ENCODE measurements at regions not wholly inside any gene's neighbourhood (a gene's known extent, or its start where the extent isn't known, plus 50 kb on each side); places are given as distances from the start of the nearest gene placed in this dataset.

DNA sequence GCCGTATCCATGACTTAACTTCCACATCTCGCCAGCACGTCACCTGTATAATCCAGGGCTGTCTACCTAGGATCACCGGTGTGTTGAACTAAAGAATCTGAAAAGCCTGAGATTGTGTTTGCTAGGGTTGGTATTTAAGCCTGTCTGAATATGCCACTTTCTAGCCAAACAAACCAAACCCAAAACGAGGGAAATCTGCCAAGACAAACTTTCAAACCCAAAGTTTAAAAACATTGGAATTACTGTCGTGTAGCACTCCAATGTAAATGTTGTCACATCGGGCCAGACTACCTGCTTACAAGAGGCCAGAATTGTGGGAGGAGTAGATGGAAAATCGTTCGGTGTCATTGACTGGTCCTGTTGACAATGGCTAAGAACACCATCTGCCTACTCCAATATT lies 747.8 kb downstream of the EFNB2 start:
- no peak for DNase-seq (ENCODE audit: low read depth)

DNA sequence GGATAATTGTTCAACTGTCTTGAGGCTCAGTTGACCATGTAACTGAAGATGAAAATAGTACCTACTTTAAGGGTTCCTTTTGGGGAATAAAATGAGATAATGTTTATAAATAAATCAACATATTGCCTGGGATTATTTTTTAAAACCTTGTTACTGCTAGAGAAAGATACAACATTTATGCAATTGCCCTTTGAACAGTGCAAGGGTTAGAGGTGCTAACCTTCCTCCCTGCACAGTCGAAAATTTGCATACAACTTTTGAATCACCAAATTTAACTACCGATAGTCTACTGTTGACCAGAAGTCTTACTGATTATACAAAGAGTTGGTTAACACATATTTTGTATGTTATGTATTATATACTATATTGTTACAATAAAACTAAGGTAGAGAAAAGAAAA lies 750.0 kb downstream of the EFNB2 start:
- DNase-seq (ENCODE audit: low read depth): no peak

DNA sequence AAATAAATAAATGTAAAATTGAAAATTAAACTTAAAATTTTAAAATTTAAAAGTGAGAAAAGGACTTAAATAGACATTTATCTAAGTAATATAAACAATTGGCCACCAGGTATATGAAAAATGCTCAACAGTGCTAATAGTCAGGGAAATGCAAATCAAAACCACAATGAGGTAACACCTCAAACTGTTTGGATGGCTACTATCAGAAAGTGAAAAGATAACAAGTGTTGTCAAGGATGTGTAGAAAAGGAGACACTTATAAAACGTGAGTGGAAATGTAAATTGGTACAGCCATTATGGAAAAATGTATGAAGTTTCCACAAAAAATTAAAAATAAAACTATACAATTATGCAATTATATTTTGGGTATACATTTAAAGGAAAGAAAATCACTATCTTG lies 752.2 kb downstream of the EFNB2 start:
- DNase-seq (ENCODE audit: low read depth): no peak

DNA sequence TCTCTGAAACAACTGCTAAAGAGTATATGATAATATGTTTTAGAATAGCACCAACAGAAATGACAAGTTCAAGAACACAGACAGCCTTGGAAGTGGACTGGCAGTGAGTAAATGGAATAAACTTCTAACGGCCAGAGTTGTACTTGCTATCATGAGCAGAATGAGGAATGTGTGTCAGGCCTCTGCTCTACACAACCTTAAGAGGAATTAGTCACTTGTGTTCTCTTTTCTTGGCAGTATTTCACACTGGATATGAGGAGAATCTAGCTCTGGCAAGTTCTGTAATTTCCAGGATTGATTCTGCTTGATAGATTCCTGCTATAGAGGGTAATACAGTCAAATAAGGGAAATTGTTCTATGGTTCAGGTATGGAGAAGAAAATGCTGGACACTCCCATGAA lies 757.3 kb downstream of the EFNB2 start:
- no peak for DNase-seq (ENCODE audit: low read depth)

DNA sequence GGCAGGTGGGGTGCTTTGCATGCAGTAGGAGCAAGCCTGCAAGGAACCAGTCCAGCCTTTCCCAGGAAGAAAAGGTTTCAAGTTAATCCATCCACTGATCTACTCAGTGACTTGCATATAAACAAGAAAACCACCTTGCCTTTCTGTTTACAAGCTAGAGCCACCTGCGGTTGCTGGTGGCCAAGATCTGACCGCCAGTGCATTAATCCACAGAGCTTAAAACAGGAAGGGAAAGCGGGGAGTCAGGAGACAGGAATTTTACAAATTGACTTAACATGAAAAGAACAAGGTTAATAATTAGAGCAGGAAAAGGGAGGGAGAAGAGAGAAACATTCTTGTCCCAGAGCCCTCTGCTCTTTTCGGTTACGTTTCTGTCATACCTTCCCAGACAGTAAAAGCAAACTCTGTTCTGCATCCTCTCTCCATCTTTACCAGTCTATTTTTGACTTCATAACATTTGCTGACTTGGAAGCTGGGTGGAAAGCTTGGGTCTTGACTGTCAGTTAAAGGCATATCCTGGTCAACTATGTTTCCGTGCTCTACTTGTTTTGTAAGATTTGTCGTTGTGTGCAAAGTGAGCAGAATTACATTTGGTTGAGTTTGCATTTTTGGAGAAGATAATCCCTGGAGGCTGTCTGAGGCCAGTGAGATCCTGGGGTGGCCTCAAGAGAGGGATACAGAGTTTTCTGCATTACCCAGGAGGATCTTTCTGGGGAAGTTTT lies 760.6 kb downstream of the EFNB2 start:
- DNase-seq (ENCODE audit: low read depth): no peak

DNA sequence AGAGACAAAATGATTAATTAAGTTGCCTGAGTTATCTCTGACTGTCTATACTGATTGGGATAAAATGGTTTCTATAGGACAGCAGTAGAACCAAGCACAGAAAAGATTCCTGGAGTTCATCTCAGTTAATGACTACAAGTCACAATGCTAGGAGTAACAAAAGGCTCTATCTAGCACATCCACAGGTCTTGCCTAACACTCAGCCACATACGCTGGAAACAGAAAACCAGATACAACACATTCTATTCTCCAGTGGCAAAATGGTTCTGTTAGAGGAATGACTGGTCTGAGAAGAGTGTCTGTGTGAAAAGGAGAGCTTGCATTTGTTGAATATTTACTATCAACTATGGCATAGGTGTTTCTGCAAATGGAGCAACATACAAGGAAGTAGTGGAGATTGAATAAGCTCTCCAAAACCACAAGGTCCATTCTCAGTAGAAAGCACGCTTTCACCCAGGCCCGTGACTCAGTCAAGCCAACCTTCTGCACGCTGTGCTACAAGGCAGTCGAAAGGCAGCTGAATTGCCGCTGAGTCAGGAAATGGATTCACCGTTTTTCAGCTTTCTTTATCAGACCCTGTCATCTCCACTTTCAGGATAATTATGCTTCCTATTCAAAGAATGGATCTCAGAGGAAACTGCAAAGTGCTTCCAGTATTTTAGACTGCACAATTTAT lies 761.5 kb downstream of the EFNB2 start:
- no peak for DNase-seq (ENCODE audit: low read depth)

DNA sequence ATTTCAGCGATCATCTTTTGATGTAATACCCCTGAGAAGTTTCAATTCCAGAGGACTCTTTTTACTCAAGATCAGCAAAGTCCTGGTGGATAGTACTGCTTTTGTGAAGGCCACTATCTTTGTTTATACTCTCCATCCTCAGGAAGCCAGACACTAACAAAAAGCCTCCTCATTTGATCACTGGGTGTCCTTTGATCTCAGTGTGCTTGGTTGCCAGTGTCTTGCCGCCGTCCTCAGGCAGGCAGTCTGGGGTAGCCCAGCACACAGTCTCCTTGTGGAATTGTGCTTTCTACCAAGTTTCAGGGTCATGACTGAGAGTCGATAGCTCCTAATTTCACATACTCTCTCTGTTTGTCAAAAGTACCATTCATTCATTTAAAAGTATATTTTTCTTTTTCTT lies 762.2 kb downstream of the EFNB2 start:
- DNase-seq (ENCODE audit: low read depth): no peak

DNA sequence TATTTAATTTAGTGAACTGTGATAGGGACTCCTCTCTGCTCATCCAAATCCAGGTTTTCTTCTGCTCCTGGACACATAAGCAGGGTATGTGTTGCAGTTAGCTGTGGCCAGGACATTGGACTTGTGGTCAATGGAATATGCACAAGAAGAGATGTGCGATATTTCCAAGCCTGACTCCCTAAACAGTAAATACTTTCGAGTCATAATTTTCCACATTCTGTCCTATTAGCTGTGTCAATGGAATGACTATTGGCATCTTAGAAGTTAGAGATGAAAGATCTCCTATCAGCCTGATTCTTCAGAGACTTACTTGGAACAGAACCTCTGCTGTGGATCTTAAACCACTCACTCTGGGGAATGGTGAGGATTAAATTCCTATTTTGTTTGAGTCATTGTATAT lies 771.0 kb downstream of the EFNB2 start:
- DNase-seq (ENCODE audit: low read depth): no peak

DNA sequence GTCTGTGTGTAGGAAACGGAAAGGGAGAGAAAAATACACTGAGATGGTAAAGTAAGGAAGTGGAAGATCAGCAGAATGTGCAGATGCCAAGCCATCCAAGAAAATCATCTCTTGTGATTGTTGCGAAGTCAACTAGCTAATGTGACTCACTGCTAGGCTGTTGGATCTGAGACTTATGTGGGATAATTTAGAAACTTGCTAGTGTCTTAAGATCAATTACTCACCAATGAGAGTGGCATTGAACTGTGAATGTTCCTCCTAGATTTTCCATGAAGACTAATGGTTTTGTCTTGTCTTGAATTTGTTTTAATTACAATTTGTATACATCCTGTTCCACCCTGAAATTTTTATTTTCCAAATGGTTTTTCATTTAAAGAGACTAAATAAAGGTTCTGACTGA lies 771.6 kb downstream of the EFNB2 start:
- no peak for DNase-seq (ENCODE audit: low read depth)

DNA sequence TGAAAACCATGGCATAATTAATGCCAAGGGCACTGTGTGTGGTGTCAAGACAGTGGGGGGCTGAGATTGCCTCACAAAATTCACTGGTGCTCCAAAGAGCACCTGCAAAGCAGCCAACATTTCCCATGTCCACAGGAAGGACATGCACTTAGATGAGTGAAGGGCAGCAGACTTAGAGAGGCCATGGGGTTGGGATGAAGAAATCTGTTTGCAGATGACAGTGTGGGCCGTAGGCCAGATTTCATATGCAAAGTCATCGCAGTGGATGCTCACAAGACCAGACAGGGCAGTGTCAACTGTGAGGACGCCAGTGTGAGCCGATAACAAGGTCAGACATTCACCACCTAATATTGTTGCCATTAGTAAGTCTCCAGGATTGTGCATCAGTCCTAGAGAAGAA lies 773.4 kb downstream of the EFNB2 start:
- DNase-seq (ENCODE audit: low read depth): no peak

DNA sequence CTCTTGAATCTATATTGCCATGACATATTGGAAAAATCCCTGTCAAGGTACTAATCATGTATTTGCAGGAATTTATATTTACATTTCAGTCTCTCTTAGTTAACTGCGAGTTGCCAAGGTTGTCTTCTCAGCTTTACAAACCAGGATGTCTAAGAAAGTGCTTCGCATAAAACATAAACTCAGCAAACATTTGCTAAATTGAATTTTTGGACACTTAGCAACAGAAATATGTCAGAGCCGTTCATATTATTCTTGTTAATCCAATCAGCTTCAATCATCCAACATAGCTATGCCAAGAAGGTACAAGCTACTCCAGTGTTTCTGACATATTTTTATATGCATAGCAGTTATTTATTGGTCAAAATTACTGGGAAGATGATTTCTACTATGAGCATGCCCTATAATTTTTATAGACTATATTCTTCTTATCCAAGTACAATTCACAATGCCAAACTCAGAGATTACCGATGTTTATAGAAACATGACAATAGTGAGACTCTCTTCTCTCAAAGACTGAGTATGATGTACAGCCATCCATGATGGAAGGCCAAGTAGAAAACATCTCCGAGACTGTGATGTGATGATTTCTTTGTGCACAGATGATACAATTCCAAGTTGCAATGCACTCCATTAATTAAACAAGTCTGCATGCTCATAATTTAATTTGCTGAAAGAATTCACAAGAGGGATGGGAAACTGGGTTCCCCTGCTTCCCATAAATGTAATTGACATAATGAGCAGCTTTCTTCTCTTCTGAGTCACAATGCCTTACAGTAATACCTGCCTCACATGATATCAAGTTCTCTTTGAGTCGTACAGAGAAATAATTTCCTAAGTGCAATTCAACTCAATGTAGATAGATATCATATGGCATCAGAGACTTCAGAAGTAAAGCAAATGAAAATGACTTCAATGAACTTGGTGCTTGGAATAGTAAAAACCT lies 776.3 kb downstream of the EFNB2 start:
- no peak for DNase-seq (ENCODE audit: low read depth)

DNA sequence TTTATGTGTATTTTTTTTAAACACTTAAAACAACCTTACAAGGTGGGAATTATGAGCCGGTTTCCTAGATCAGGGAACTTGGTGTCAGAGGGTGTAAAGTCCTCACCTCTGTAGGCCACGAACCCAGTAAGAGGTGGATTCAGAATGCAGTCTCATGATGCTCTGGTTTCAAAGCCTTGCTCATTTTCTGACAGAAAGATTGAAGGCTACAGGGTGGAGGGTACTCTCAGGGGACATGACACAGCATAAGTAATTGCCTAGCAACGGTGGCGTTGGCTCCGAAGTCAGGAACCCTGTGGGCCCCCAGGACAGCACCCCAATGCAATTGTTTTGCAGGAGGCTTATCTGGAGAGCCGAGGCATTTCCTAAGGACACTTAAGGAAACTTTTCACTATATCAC lies 794.7 kb downstream of the EFNB2 start:
- no peak for DNase-seq (ENCODE audit: low read depth)

DNA sequence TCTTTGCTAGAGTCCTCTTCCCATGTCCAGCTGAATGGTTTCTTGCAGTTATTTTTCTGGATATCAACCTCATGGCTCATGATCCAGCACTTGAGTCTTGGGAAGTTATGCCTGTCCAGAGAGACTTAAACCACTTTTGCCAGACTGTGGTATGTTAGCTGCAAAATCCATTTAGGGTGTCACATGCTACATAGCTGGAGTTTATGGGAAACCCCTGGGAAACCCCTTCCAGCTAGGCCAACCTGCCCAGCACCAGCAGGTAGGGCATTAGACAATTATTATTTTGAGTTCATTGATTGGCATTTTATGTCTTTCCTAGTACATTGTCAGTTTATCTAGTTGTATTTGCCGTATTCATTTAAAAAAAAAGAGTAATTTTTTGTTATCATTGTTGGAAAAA lies 797.8 kb downstream of the EFNB2 start:
- DNase-seq (ENCODE audit: low read depth): no peak

DNA sequence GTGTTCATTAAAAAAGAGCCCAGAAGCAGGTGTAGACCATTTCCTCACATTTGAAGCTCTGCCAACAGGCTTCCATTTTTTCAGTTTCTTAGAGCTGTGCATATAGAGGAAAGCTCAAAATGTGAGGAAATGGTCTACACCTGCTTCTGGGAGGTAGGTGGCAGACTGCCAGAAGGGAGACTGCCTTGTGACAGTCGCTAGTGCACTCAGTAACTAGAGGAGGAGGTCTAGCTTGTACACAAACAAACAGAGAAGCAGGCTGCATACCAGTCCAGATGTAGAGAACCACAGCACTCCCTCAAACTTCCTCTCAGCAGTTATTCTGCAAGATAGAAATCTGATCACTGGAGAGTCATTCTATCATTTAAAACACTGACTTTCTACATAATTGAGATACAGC lies 800.2 kb downstream of the EFNB2 start:
- DNase-seq (ENCODE audit: low read depth): no peak

DNA sequence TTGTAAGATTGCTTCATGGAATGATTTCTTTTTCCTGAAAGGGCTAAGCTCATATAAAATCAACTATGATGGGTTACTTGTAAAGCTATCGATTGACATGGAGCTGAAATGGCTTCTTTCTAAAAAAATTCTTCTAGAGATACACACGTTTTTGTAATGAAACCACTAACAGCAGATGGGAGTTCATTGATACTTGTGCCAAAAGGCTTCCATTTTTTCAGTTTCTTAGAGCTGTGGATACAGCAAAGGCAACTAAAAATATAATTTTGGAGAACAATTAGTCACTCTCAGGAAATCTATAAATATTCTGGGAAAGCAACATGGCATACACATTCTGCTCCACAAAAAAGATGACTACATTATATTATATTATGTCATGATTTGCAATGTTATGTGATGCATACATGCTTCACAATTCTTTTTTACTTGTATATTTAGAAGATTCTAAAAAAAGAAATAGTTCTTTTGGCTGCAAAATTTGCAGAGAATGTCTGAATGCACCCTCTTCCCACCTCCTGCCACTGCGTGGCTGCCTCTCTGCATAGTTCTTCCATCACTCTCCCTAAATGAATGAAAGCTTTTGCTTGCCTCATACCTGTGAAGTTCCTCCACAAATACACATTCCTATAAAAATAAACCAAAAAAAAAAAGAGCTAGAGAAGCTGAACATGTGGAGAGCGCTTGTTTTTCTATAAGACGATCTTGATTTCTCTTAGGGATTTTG lies 802.5 kb downstream of the EFNB2 start:
- no peak for DNase-seq (ENCODE audit: low read depth)

DNA sequence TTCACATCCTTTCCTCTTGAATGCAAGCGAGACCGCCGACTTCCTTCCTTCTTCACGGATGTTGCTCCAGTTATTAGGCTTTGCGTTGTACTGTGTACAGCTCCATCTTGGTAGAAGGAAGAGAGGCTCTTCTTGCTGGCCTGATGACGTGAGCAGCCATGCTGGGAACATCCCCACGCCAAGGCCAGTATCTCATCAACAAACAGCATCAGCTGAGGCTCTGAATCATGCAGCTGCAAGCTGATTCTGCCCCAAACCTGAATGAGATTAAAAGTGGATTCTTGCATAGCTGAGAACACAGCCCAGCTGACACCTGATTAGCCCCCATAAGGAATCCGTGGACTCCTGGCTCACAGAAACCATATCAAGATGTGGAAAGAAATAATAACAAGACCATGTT lies 809.6 kb downstream of the EFNB2 start:
- DNase-seq (ENCODE audit: low read depth): no peak

DNA sequence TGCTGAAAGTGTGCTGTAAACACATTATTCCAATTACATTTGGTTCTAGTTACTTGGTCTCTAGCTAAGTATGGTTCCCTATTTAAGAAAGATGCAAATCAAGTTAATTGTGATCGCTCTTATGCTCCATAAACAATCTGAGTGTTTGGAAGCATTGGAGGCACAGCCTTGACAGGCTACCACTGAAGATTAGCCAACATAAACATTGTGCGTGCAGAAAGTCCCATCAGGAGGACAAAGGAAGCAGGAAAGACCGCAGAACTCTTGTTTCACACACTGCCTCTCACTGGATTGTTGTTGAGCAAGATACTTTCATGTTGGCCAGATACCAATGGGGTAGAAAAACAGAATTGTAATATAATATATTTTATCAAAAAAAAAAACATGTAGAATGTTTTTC lies 814.4 kb downstream of the EFNB2 start:
- DNase-seq (ENCODE audit: low read depth): no peak

DNA sequence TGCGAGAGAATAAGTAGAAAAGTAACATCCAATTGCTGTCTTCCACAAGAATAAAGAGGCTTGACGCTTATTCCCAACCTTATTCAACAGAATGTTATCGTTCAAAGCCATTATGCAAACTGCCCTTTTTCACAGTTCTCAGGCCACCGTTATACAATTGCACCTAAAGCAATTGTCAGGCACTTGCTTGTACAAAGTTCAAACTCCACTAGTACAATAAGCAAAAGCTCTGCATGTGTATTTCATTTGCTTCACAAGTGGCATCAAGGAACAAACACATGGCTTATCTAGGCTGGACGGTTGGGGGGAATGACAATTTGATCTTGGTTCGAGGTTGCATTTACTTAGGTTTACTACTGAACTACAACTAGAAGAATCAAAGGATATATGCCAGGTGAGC lies 815.6 kb downstream of the EFNB2 start:
- DNase-seq (ENCODE audit: low read depth): no peak

DNA sequence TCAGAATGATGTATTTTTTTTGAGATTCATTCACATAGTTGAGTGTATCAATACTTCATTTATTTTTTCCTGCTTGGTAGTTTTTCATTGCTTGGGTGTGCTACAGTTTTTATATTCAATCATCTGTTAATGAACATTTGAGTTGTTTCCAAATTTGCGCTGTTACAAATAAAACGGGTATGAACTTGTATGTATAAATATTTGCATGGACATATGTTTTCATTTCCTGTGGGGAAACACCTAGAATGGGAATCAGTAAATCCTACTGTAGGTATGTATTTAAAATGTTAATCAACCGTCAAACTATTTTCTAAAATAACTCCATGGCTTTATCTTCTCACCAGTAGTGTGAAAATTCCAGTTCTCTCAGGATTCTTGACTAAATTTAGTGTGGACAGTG lies 826.3 kb downstream of the EFNB2 start:
- no peak for DNase-seq (ENCODE audit: low read depth)

DNA sequence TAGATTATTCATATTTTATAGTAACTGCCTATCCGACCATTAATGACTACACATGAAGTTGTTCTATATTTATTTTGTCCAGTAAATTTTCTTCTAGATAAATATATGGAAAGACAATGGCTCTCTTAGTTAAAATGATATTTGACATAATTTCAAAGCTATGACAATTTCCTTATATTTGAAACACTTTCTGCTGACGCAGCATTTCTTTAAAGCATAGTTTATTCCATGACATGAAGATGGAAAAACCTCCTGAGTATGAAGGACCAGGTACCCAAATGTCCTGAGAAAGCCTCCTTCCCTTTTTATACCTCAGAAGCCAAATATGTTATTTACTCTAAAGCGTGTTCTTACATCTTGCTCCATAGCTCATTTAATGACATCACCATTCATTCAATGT lies 831.6 kb downstream of the EFNB2 start:
- DNase-seq (ENCODE audit: low read depth): no peak

DNA sequence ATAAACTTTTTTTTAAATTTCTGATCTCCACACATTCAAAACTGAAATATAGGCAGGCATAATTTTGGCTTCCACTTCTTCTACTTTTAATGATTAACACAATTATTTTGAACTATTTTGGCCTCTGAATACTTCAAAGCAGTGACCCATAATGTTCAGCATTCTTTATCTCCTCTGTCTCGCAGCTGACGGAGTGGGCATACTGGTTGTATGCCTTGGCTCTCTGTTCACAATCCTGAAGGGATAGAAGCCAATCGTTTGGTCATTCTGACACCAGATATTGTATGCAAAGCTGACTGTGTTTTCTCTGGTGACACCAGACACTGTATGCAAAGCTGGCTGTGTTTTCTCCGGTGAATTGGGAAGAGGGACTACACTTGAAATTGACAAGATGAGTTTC lies 833.0 kb downstream of the EFNB2 start:
- no peak for DNase-seq (ENCODE audit: low read depth)

DNA sequence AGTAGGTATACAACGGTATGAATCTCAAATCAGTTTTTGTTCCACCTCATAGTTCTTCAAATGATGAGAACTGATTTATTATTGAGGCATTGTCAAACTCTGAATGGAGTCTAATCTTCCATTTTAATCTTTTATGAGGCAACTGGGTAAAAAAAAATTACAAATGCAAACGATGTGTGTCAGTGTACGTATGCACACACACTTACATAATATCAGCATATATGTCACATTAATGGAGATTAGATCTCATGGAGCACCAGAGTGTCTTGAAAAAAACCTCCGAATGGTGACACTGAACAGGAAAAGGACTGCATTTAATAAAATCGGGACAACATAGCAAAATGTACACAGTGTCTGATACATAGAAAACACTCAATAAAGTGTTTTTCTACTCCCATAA lies 842.7 kb downstream of the EFNB2 start:
- no peak for DNase-seq (ENCODE audit: low read depth)

Measured in stimulated activated CD8-positive, alpha-beta memory T cell treated with anti-CD3 and anti-CD28 coated beads, Interleukin-12 subunit alpha, Interleukin-12 subunit beta, amount 100 ng/mL, for 4 hours (primary cell).